Left lung (tissue), 4 donors: ENCODE measurements at regions not wholly inside any gene's neighbourhood (a gene's known extent, or its start where the extent isn't known, plus 50 kb on each side); places are given as distances from the start of the nearest gene placed in this dataset.

ENCODE experiments used
- ATAC-seq: fragments of 200-7000 bp; cut with Tn5 transposase; one replicate; pipeline ENCODE4 v1.9.1; 2020; ENCODE audit warnings: moderate library complexity
- DNase-seq, 4 donors: peaks; one replicate each; pipeline ENCODE4 v3.0.0-alpha.2; 2013 to 2020
- H3K27ac ChIP-seq, 2 donors: fragments of 200-600 bp; sonication (generic) in 1 of 2; one replicate each; pipeline versions ENCODE4 v1.5.0 to v1.8.0; 2020 to 2021
- H3K27me3 ChIP-seq, 2 donors: fragments of 200-600 bp; sonication (generic) in 1 of 2; one replicate each; pipeline versions ENCODE4 v1.5.0 to v1.8.0; 2020 to 2021
- H3K36me3 ChIP-seq, 2 donors: fragments of 200-600 bp; sonication (generic) in 1 of 2; one replicate each; pipeline versions ENCODE4 v1.5.0 to v1.8.0; 2020 to 2021
- H3K4me1 ChIP-seq, 2 donors: fragments of 200-600 bp; one replicate each; pipeline ENCODE4 v1.8.0; 2021
- H3K4me3 ChIP-seq, 2 donors: fragments of 200-600 bp; sonication (generic) in 1 of 2; one replicate each; pipeline versions ENCODE4 v1.5.0 to v1.8.0; 2020 to 2021; ENCODE audit warnings: mild to moderate bottlenecking in 1 of 2
- H3K9me3 ChIP-seq, 2 donors: fragments of 200-600 bp; sonication (generic) in 1 of 2; one replicate each; pipeline versions ENCODE4 v1.5.0 to v1.8.0; 2020 to 2021
- intact Hi-C, 2 donors: fragments of 100-400 bp; cut with DNase I; formaldehyde crosslinking; loops; one replicate each; pipeline versions ENCODE4 v1.11.2 to v1.14.2; 2022
- TF ChIP-seq, protein P1 (sequence below), 2 donors: fragments of 200-600 bp; sonication (generic) in 1 of 2; IDR thresholded peaks; one replicate each; pipeline versions ENCODE4 v1.5.0 to v1.8.0; 2021; ENCODE audit warnings: antibody characterized with exemption in 2 of 2
- donor health status: DM: no; HTN: yes; CAD: no.
- donor health status: DM: no; HTN: no; CAD: no.

GRCh38 chr4:136463941-136464340 lies 1068.4 kb downstream of the PCDH18 start:
- DNase-seq = no peak
- Histone ChIP-seq H3K27ac (no peak overlapping the region), H3K9me3 (no peaks in the 10 kb centered on the region), H3K4me1 (no peaks in the 10 kb centered on the region), H3K4me3 (no peak overlapping the region), H3K27me3 (no peaks in the 10 kb centered on the region), H3K36me3 (no peaks in the 10 kb centered on the region)
- TF ChIP-seq, protein P1, sequence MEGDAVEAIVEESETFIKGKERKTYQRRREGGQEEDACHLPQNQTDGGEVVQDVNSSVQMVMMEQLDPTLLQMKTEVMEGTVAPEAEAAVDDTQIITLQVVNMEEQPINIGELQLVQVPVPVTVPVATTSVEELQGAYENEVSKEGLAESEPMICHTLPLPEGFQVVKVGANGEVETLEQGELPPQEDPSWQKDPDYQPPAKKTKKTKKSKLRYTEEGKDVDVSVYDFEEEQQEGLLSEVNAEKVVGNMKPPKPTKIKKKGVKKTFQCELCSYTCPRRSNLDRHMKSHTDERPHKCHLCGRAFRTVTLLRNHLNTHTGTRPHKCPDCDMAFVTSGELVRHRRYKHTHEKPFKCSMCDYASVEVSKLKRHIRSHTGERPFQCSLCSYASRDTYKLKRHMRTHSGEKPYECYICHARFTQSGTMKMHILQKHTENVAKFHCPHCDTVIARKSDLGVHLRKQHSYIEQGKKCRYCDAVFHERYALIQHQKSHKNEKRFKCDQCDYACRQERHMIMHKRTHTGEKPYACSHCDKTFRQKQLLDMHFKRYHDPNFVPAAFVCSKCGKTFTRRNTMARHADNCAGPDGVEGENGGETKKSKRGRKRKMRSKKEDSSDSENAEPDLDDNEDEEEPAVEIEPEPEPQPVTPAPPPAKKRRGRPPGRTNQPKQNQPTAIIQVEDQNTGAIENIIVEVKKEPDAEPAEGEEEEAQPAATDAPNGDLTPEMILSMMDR (IDR thresholded peaks at IDR 0.05) = no peak
- intact Hi-C loops = no loop called here
- ATAC-seq = no peak

DNA sequence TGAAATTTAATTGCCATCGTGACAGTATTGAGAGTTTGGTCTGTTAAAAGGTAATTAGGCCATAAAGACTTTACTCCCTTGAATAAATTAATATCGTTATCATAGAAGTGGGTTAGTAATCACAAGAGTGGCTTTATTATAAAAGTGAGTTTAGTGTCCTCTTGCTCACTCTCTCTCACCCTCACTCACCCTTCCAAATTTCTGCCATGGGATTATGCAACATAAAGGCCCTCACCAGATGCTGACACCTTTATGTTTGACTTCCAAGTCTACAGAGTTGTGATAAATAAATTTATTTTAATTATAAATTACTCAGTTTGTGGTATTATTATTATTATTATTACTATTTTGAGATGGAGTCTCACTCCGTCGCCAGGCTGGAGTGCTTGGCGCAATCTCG lies 1070.8 kb downstream of the PCDH18 start:
- ATAC-seq (no peak), DNase-seq (no peak)
- Histone ChIP-seq H3K36me3 (no peaks in the 10 kb centered on the region), H3K27ac (no peak overlapping the region), H3K4me1 (no peaks in the 10 kb centered on the region), H3K27me3 (no peaks in the 10 kb centered on the region), H3K4me3 (no peak overlapping the region), H3K9me3 (no peaks in the 10 kb centered on the region)
- TF ChIP-seq, protein P1 (IDR thresholded peaks at IDR 0.05) = no peak
- intact Hi-C loops = no loop called here

DNA sequence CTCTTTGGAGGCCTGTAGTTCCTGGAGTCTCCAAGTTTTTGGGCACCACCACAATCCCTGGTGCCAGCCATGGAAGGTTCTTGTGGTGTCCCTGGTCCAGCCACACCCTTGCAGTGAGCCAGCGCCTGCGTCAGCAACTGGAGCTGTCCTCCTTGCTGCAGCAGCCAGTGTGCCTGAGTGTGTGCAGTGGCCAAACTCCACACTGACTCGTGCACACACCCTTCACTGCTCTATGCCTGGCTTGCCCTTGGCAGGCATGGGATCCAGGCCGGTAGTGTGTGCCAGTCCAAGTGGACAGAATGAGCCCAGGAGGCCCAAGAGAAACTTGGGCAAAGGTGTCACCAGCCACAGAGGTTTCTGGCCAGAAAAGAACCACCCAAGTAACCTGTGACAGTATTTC lies 1074.0 kb downstream of the PCDH18 start:
- H3K27me3 ChIP-seq = no peaks in the 10 kb centered on the region
- peak in 1 of 4 donors; percentile 53 for DNase-seq
- H3K36me3 ChIP-seq = no peaks in the 10 kb centered on the region
- peaks cover 0 to 3% of the 10 kb centered on the region in 2 donors for H3K9me3 ChIP-seq
- ATAC-seq = no peak
- H3K4me3 ChIP-seq = no peak overlapping the region
- no peaks in the 10 kb centered on the region for H3K4me1 ChIP-seq
- H3K27ac ChIP-seq = no peak overlapping the region
- intact Hi-C loops = no loop called here
- TF ChIP-seq, protein P1 (IDR thresholded peaks at IDR 0.05) = no peak

DNA sequence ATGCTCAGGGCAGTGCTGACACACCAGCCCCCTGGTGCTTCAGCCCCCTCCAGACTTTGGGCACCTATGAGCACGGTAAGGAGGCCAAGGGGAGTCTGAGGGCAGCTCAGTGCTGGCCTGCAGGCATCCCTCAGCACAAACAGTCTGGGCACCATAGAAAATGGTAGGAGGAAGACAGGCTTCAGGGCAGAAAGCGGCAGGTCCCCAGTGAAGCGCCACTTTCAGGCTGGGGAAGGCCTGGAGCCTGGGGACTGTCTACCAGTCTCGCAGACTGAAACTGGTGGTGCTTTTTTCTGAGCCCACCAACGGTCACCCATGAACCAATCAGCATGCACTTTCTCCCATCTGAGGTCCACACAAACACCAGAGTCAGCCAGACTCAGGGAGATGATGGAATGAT lies 1074.7 kb downstream of the PCDH18 start:
- Histone ChIP-seq H3K36me3 (no peaks in the 10 kb centered on the region), H3K9me3 (peaks cover 0 to 3% of the 10 kb centered on the region in 2 donors), H3K4me3 (no peak overlapping the region), H3K4me1 (no peaks in the 10 kb centered on the region), H3K27ac (no peak overlapping the region), H3K27me3 (no peaks in the 10 kb centered on the region)
- DNase-seq (peak in 1 of 4 donors; percentile 32), ATAC-seq (no peak)
- TF ChIP-seq, protein P1 (IDR thresholded peaks at IDR 0.05) = no peak
- intact Hi-C loops = no loop called here

- intact Hi-C loops = no loop called here
These were observed 1075.3 kb downstream of the PCDH18 start for GRCh38 chr4:136457004-136457403.

More at GRCh38 chr4:136457004-136457403, 1075.3 kb downstream of the PCDH18 start:
- H3K4me3 ChIP-seq = no peak overlapping the region
- ATAC-seq (no peak), DNase-seq (no peak)
- no peaks in the 10 kb centered on the region for H3K36me3 ChIP-seq
- H3K4me1 ChIP-seq = no peaks in the 10 kb centered on the region
- H3K9me3 ChIP-seq = peaks cover 0 to 3% of the 10 kb centered on the region in 2 donors
- H3K27ac ChIP-seq = no peak overlapping the region
- TF ChIP-seq, protein P1 (IDR thresholded peaks at IDR 0.05) = no peak
- H3K27me3 ChIP-seq = no peaks in the 10 kb centered on the region
